HEK293 (cell line): ENCODE measurements at regions not wholly inside any gene's neighbourhood (a gene's known extent, or its start where the extent isn't known, plus 50 kb on each side); places are given as distances from the start of the nearest gene placed in this dataset.

Experiments
- CTCF ChIP-seq: fragments of 450-650 bp; formaldehyde crosslinking; IDR thresholded peaks from 2 replicates; pipeline ENCODE4 v1.5.1; 2016; ENCODE audit warnings: missing biosample characterization, missing genetic modification characterization
- KLF7 ChIP-seq: fragments of 450-650 bp; formaldehyde crosslinking; IDR thresholded peaks from 2 replicates; pipeline ENCODE4 v1.5.1; 2016; ENCODE audit warnings: missing biosample characterization, missing genetic modification characterization, borderline replicate concordance
- MYNN ChIP-seq: fragments of 450-650 bp; formaldehyde crosslinking; IDR thresholded peaks from 2 replicates; pipeline ENCODE4 v1.5.1; 2016; ENCODE audit warnings: missing biosample characterization, missing genetic modification characterization, borderline replicate concordance
- REPIN1 ChIP-seq: fragments of 450-650 bp; formaldehyde crosslinking; IDR thresholded peaks from 2 replicates; pipeline ENCODE4 v1.5.1; 2017; ENCODE audit warnings: missing biosample characterization, missing genetic modification characterization, low read depth
- ZNF175 ChIP-seq: fragments of 450-650 bp; formaldehyde crosslinking; IDR thresholded peaks from 2 replicates; pipeline ENCODE4 v1.5.1; 2016; ENCODE audit warnings: missing biosample characterization, missing genetic modification characterization
- ZNF24 ChIP-seq: fragments of 450-650 bp; formaldehyde crosslinking; IDR thresholded peaks from 2 replicates; pipeline ENCODE4 v1.5.1; 2016; ENCODE audit warnings: missing biosample characterization, missing genetic modification characterization
- ZNF585B ChIP-seq: fragments of 450-650 bp; formaldehyde crosslinking; IDR thresholded peaks from 2 replicates; pipeline ENCODE4 v1.5.1; 2016; ENCODE audit warnings: missing biosample characterization, missing genetic modification characterization
- ZNF677 ChIP-seq: fragments of 450-650 bp; IDR thresholded peaks from 2 replicates; pipeline ENCODE4 v1.5.0; 2018; ENCODE audit warnings: missing biosample characterization, mild to moderate bottlenecking, missing genetic modification characterization, moderate library complexity

GRCh38 chrX:109880629-109881028 is 122.3 kb upstream of the TMEM164 start:
- TF ChIP-seq KLF7 (tag by site-specific recombination) = no peak
- TF ChIP-seq ZNF175 = no peak
- no peak for TF ChIP-seq ZNF24
- no peak for TF ChIP-seq ZNF585B
- TF ChIP-seq CTCF = no peak
- no peak for TF ChIP-seq REPIN1 (tag by site-specific recombination)
- TF ChIP-seq ZNF677 (tag by site-specific recombination) = no peak
- TF ChIP-seq MYNN (tag by site-specific recombination) = no peak
